ENCODE measurements at regions not wholly inside any gene's neighbourhood (a gene's known extent, or its start where the extent isn't known, plus 50 kb on each side); places are given as distances from the start of the nearest gene placed in this dataset.

DNA sequence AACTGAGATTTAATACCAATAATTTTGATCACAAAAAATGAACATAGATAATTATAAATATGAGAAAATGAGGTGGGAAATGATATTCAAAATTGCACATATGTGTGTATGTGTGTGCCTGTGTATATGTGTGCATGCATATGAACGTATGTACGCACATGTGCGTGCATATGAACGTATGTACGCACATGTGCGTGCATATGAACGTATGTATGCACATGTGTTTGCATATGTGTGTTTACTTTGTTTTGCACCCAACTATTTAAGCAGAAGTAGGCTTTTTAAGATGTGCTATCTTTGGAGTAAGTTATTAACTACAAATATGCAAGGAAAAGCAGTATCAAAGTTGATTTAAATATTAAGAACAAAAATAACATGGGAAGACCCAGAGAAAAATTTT, 484.3 kb downstream of the EPHA4 start:
- DNase-seq (ENCODE audit: low read depth) = no peak
- TF ChIP-seq, protein P1, sequence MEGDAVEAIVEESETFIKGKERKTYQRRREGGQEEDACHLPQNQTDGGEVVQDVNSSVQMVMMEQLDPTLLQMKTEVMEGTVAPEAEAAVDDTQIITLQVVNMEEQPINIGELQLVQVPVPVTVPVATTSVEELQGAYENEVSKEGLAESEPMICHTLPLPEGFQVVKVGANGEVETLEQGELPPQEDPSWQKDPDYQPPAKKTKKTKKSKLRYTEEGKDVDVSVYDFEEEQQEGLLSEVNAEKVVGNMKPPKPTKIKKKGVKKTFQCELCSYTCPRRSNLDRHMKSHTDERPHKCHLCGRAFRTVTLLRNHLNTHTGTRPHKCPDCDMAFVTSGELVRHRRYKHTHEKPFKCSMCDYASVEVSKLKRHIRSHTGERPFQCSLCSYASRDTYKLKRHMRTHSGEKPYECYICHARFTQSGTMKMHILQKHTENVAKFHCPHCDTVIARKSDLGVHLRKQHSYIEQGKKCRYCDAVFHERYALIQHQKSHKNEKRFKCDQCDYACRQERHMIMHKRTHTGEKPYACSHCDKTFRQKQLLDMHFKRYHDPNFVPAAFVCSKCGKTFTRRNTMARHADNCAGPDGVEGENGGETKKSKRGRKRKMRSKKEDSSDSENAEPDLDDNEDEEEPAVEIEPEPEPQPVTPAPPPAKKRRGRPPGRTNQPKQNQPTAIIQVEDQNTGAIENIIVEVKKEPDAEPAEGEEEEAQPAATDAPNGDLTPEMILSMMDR (IDR thresholded peaks at IDR 0.05; ENCODE audit: low read length, missing control alignments) = no peak
- H3K4me3 ChIP-seq (replicated peaks; ENCODE audit: low read depth, low read length) = no peak overlapping the region

DNA sequence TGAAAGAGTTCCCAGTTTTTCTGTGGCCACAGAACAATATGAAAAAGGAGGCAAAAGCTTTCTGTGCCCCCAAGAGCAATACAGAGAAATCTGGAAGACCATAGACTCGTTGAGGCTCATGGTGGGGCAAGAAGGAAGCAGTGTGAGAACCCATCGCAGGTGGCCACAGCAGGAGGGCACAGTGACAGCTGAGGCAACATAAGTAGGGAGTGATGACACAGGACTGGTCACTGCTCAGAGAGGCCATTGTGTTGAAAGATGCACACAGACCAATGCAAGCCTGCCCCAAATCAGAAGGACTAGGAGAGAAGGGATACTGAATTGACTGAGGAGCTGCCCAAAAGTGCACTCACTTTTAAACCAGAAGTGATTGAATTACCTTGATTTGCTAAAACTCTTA, 483.6 kb downstream of the EPHA4 start:
- H3K4me3 ChIP-seq (replicated peaks; ENCODE audit: low read depth, low read length) = no peak overlapping the region
- DNase-seq (ENCODE audit: low read depth) = no peak
- TF ChIP-seq, protein P1 (IDR thresholded peaks at IDR 0.05; ENCODE audit: low read length, missing control alignments) = no peak

DNA sequence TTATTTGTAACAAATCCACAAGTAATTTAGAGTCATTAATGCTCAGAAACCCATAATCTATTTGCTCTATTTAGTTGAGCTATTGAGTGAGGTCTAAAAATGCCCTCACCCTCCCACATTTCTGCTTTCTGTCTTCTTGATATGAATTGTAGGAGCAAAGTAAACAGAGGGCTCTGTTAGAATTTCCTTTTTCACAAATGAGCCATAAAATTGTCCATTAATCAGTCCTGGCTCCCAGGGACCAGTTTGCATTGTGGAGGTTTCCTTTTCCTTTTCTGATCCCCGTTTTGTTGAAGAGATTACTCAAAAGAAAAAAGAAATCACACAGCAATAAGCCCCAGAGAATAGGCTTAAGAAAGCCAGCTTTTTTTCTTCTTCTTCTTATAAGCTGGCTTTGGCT, 476.7 kb downstream of the EPHA4 start:
- TF ChIP-seq, protein P1 (IDR thresholded peaks at IDR 0.05; ENCODE audit: low read length, missing control alignments) = no peak
- DNase-seq (ENCODE audit: low read depth) = no peak
- no peak overlapping the region for H3K4me3 ChIP-seq (replicated peaks; ENCODE audit: low read depth, low read length)

DNA sequence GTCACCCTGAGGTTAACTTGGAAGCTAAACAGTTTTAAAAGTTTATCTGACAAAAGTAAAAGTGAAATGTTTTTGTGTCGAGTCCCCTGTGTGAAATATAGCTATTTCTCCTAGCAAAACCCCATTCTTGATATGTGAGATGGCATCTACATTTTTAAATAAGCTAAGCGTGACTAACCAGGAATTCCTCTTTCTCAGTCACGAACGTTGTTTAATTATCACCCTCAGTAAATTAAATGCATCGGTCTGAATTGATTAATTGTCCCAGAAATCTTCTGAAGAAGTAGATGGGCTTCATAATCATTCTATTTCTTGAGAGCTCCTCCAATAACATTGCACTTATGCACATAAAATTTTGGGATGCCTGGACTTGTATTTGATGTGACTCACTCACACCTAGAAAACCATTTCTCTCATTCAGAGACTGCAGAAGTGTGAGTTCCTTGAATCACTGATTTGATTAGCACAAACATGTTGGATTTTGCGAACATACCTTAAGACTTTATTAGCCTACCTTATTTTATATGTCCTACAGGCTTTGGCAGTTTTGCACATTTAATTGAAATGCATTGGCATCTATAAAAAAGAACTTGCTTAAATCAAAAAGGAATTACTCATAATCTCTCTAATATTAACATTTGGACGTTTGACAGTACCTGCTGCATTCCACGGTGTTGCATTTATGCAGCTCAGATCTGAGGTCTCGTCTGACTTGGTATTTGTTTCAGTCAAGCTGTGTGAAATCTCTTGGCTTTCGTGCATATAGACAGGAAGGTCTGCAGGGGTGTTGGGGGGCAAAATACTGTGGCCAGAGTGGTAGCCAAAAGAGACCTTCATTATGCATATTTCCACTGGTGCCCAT, 475.2 kb downstream of the EPHA4 start:
- no peak overlapping the region for H3K4me3 ChIP-seq (replicated peaks; ENCODE audit: low read depth, low read length)
- TF ChIP-seq, protein P1 (IDR thresholded peaks at IDR 0.05; ENCODE audit: low read length, missing control alignments) = no peak
- DNase-seq (ENCODE audit: low read depth) = no peak

DNA sequence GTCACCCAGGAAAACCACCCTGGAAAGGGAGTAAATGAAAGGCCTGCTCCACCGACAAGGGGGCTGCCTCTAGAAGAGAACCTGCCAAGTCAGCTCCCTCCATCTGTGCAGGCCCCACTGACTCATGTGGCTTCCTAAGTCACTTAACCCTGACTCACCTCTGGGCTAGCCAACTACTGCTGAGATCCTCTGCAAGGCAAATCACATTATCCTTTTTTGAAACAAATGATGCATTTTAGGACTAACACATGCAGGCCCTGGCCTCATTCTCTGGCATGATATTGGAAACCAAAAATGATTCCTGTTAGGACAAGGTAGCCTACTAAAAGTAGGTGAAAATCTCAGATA, 474.6 kb downstream of the EPHA4 start:
- H3K4me3 ChIP-seq (replicated peaks; ENCODE audit: low read depth, low read length) = no peak overlapping the region
- TF ChIP-seq, protein P1 (IDR thresholded peaks at IDR 0.05; ENCODE audit: low read length, missing control alignments) = no peak
- DNase-seq (ENCODE audit: low read depth) = peak; percentile 6

DNA sequence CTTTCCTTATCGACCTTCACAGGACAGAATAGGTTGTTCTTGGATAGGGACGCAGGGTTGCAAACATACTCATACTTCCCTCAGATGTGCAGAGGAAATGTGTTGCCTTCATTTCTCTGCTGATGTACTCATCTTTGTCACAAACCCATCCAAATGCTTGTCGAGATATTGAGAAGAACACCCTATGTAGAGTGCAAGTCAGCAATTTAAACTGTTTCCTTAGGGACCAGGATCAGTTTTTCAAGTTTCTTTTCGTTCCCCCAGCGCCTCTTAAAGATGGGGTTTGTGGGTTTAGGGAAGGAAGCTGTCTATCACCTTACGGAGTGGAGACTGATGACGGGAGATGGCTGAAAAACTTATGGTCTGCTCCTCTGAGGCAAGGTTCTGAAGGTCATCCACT, 474.2 kb downstream of the EPHA4 start:
- H3K4me3 ChIP-seq (replicated peaks; ENCODE audit: low read depth, low read length) = no peak overlapping the region
- TF ChIP-seq, protein P1 (IDR thresholded peaks at IDR 0.05; ENCODE audit: low read length, missing control alignments) = no peak
- DNase-seq (ENCODE audit: low read depth) = no peak
